ENCODE measurements at regions not wholly inside any gene's neighbourhood (a gene's known extent, or its start where the extent isn't known, plus 50 kb on each side); places are given as distances from the start of the nearest gene placed in this dataset.

DNA sequence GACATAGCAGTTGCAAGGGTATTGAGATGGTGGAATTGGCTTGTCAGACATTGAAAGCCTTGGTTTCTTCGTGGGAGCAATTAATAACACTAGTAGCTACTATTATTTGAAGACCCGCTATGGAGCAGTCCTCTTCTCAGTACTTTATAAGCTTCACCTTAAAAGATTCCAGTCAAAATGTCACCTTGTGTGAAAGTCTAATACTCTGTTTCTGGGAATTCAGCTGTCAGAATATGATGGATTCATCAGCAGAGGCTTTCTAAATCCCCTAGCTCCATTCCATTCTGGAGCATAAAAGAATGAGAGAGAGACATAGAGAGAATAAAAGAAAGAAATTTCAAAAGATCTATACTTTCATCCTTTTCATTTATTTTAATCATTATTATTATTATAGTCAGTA, 375.9 kb upstream of the ADGRL2 start:
- TF ChIP-seq, protein P1, sequence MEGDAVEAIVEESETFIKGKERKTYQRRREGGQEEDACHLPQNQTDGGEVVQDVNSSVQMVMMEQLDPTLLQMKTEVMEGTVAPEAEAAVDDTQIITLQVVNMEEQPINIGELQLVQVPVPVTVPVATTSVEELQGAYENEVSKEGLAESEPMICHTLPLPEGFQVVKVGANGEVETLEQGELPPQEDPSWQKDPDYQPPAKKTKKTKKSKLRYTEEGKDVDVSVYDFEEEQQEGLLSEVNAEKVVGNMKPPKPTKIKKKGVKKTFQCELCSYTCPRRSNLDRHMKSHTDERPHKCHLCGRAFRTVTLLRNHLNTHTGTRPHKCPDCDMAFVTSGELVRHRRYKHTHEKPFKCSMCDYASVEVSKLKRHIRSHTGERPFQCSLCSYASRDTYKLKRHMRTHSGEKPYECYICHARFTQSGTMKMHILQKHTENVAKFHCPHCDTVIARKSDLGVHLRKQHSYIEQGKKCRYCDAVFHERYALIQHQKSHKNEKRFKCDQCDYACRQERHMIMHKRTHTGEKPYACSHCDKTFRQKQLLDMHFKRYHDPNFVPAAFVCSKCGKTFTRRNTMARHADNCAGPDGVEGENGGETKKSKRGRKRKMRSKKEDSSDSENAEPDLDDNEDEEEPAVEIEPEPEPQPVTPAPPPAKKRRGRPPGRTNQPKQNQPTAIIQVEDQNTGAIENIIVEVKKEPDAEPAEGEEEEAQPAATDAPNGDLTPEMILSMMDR (IDR thresholded peaks at IDR 0.05), result no peak
- no peak for TF ChIP-seq POLR2A (IDR thresholded peaks at IDR 0.05)

Data from prostate gland (tissue), 2 donors.